Choroid plexus epithelial cell (primary cell): ENCODE measurements at regions not wholly inside any gene's neighbourhood (a gene's known extent, or its start where the extent isn't known, plus 50 kb on each side); places are given as distances from the start of the nearest gene placed in this dataset.

Experiments used
- DNase-seq: peaks from one replicate; pipeline ENCODE4 v3.0.0-alpha.2; 2010; ENCODE audit warnings: low read depth
- H3K4me3 ChIP-seq: 2 replicates; pipeline ENCODE4 v1.5.1; 2011; ENCODE audit warnings: low read depth, mild to moderate bottlenecking, control low read depth, low read length, moderate library complexity
- TF ChIP-seq, protein P1 (sequence below): conservative IDR thresholded peaks from 2 replicates; pipeline ENCODE4 v1.5.1; 2011; ENCODE audit warnings: low read depth, mild to moderate bottlenecking, control low read depth, inconsistent platforms, low read length, moderate library complexity

DNA sequence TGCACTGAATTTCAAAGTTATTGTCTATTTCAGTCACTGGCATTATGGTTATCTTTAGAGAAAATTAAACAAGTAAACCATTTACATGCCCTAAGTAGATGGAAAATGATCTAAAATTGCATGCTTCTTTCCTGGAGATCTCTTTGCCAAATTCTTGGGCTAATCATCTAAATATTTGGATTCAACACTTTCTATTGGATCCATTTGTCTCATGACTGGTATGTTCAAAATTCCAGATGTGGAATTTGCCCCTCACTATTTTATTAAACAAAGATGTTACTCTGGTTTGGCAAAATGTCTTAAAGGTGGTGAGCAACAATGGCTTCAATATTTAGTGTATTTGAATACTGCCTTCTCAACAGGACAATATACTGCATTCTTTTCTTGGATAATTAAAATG is 147.5 kb upstream of the CASK start:
- no peak for DNase-seq
- TF ChIP-seq, protein P1, sequence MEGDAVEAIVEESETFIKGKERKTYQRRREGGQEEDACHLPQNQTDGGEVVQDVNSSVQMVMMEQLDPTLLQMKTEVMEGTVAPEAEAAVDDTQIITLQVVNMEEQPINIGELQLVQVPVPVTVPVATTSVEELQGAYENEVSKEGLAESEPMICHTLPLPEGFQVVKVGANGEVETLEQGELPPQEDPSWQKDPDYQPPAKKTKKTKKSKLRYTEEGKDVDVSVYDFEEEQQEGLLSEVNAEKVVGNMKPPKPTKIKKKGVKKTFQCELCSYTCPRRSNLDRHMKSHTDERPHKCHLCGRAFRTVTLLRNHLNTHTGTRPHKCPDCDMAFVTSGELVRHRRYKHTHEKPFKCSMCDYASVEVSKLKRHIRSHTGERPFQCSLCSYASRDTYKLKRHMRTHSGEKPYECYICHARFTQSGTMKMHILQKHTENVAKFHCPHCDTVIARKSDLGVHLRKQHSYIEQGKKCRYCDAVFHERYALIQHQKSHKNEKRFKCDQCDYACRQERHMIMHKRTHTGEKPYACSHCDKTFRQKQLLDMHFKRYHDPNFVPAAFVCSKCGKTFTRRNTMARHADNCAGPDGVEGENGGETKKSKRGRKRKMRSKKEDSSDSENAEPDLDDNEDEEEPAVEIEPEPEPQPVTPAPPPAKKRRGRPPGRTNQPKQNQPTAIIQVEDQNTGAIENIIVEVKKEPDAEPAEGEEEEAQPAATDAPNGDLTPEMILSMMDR = no peak
- H3K4me3 ChIP-seq = no peak overlapping the region

DNA sequence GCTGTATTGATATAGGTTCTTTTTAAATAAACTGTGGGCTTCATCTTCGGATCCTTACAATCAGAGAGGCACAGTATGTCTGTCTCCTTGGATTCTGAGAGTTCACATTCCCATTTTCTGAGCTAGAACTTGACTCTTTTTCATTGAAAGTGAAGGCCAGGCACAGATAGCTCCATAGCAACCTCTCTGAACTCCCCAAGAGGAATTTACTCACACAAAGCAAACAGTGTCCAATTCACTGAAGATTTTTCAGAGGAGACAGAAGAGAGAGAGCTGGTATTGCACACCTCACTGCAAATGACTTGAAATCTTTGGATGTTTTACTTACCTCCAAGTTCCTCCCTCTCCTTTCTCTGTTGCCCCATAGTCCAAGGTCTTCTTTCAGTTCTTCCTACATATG is 130.9 kb upstream of the CASK start:
- no peak overlapping the region for H3K4me3 ChIP-seq
- no peak for DNase-seq
- TF ChIP-seq, protein P1 = no peak

DNA sequence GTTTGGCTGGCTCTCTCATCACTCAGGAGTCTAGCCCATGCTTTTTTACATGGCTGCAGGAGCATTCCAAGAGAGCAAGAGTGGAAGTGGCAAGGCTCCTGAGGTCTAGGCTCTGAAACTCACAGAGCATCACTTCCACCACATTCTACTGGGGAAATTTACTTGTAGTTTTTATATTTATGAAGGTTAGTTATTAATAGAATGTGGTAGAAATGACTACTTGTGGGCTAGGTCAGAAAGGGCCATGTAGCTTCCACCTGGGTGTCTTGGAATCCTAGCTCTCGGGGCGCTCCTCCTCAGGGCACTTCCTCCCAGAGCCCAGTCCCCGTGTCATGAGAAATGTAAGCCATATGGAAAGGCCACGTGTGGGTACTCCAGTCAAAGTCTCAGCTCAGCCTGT is 127.0 kb upstream of the CASK start:
- TF ChIP-seq, protein P1 = no peak
- DNase-seq = no peak
- H3K4me3 ChIP-seq = no peak overlapping the region

DNA sequence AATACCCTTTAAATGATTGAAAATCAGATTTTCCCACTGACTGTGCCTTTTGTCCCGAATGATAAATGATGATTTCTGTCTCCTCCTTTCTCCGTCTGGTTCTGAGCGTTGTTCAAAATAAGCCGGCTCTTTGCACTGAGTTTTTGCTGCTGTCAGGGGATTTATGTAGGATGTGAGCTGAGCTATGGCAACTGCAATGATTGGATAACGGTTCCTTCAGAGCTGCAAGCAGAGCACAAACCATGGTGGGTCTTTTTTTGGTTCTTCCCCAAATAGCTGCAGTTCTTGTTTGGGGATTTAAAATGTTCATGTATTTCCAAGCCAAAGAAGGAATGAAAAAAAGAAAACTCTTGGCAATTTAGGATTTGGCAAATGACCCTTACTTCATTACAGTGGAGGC is 124.5 kb upstream of the CASK start:
- TF ChIP-seq, protein P1 = no peak
- DNase-seq = no peak
- no peak overlapping the region for H3K4me3 ChIP-seq

GRCh38 chrX:42028109-42028508 is 104.8 kb upstream of the CASK start:
- no peak for DNase-seq
- TF ChIP-seq, protein P1 = no peak
- H3K4me3 ChIP-seq = no peak overlapping the region

GRCh38 chrX:42027367-42028000 is 104.1 kb upstream of the CASK start:
- no peak overlapping the region for H3K4me3 ChIP-seq
- TF ChIP-seq, protein P1 = no peak
- DNase-seq = no peak

DNA sequence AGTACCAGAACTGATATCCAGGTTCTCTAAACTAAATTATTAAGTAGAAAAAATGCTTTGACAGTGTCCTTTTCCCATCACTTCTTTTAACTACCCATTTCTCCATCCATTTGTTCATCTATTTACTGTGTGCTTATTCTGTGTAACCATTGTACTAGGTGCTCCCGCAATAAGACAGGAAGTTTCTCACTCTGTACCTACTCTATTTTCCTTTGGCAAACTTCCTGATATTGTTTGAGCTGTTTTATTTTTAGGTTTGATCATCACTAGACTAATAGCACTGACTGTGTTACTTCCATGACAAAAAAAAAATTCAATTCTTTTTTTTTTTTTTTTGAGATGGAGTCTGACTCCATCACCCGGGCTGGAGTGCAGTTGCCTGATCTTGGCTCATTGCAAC is 102.5 kb upstream of the CASK start:
- H3K4me3 ChIP-seq = no peak overlapping the region
- TF ChIP-seq, protein P1 = no peak
- no peak for DNase-seq
